ENCODE measurements at regions not wholly inside any gene's neighbourhood (a gene's known extent, or its start where the extent isn't known, plus 50 kb on each side); places are given as distances from the start of the nearest gene placed in this dataset.

- Histone ChIP-seq H3F3A (ENCODE audit: insufficient read depth, low read depth) (no peaks in the 10 kb centered on the region), H3K27me3 (ENCODE audit: insufficient read depth, low read depth) (no peaks in the 10 kb centered on the region), H3K9me3 (ENCODE audit: insufficient read depth, low read depth) (no peaks in the 10 kb centered on the region), H2AFZ (no peak overlapping the region), H3K4me1 (replicated peaks; ENCODE audit: insufficient read depth) (no peaks in the 10 kb centered on the region), H3K4me2 (no peak overlapping the region), H3K4me3 (no peak overlapping the region), H3K36me3 (ENCODE audit: low read depth) (no peaks in the 10 kb centered on the region), H4K20me1 (ENCODE audit: insufficient read depth) (no peaks in the 10 kb centered on the region), H3K9me2 (ENCODE audit: insufficient read depth) (peaks cover 4% of the 10 kb centered on the region; the same call in 1 of the 2 replicates), H3K27ac (no peak overlapping the region), H3K79me2 (ENCODE audit: low read depth) (no peaks in the 10 kb centered on the region)
- ChIA-PET POLR2A (ENCODE audit: unreplicated experiment) (no interaction called here), CTCF (interaction anchor here (0.6 to 1.2 kb wide), 2 partner anchors 23 to 233 kb away, joined by 3 to 4 read pairs; no protein-coding TSS in a partner anchor)
- no peak for DNase-seq
- no peak for TF ChIP-seq EZH2 (IDR thresholded peaks at IDR 0.05; ENCODE audit: low read depth)
- no peak for TF ChIP-seq CTCF (conservative IDR thresholded peaks at IDR 0.05)
- BruUV-seq (replicated peaks) = no TSS peak
- intact Hi-C loops (cut with micrococcal nuclease; ENCODE audit: unreplicated experiment) = no loop called here
These were observed 107.6 kb upstream of the MCHR2 start for GRCh38 chr6:100101644-100102043.

- H3K4me3 ChIP-seq = no peak overlapping the region
- no peaks in the 10 kb centered on the region for H3K36me3 ChIP-seq (ENCODE audit: low read depth)
- H3K9me3 ChIP-seq (ENCODE audit: insufficient read depth, low read depth) = no peaks in the 10 kb centered on the region
- no peaks in the 10 kb centered on the region for H3K4me1 ChIP-seq (replicated peaks; ENCODE audit: insufficient read depth)
- POLR2A ChIA-PET (ENCODE audit: unreplicated experiment) = no interaction called here
- H3K27ac ChIP-seq = no peak overlapping the region
- no peak for DNase-seq
- CTCF ChIA-PET = interaction anchor here (0.6 to 0.7 kb wide), 3 partner anchors 88 to 622 kb away, joined by 3 to 4 read pairs (median 3); no protein-coding TSS in a partner anchor
- no peak overlapping the region for H3K4me2 ChIP-seq
- H3K27me3 ChIP-seq (ENCODE audit: insufficient read depth, low read depth) = no peaks in the 10 kb centered on the region
- intact Hi-C loops (cut with micrococcal nuclease; ENCODE audit: unreplicated experiment) = no loop called here
- no peak for TF ChIP-seq EZH2 (IDR thresholded peaks at IDR 0.05; ENCODE audit: low read depth)
- no peak for TF ChIP-seq CTCF (conservative IDR thresholded peaks at IDR 0.05)
- no peaks in the 10 kb centered on the region for H3K79me2 ChIP-seq (ENCODE audit: low read depth)
- no peaks in the 10 kb centered on the region for H4K20me1 ChIP-seq (ENCODE audit: insufficient read depth)
- no TSS peak for BruUV-seq (replicated peaks)
- H3K9me2 ChIP-seq (ENCODE audit: insufficient read depth) = peaks cover 4% of the 10 kb centered on the region; the same call in 1 of the 2 replicates
- no peaks in the 10 kb centered on the region for H3F3A ChIP-seq (ENCODE audit: insufficient read depth, low read depth)
- no peak overlapping the region for H2AFZ ChIP-seq
These were observed 106.8 kb upstream of the MCHR2 start for GRCh38 chr6:100100776-100101175.

GRCh38 chr6:100099189-100100074 is 105.4 kb upstream of the MCHR2 start:
- H3K36me3 ChIP-seq (ENCODE audit: low read depth) = no peaks in the 10 kb centered on the region
- H3F3A ChIP-seq (ENCODE audit: insufficient read depth, low read depth) = no peaks in the 10 kb centered on the region
- no peaks in the 10 kb centered on the region for H3K79me2 ChIP-seq (ENCODE audit: low read depth)
- ChIA-PET CTCF (interaction anchor here (1.2 to 1.8 kb wide), 2 partner anchors 11 to 98 kb away, joined by 3 to 7 read pairs; no protein-coding TSS in a partner anchor), POLR2A (ENCODE audit: unreplicated experiment) (no interaction called here)
- H3K27ac ChIP-seq = no peak overlapping the region
- no peak overlapping the region for H3K4me3 ChIP-seq
- no TSS peak for BruUV-seq (replicated peaks)
- no peak for DNase-seq
- H3K27me3 ChIP-seq (ENCODE audit: insufficient read depth, low read depth) = no peaks in the 10 kb centered on the region
- intact Hi-C loops (cut with micrococcal nuclease; ENCODE audit: unreplicated experiment) = loop anchor here (1.0 kb wide), 2 partner anchors 97 to 231 kb away; no protein-coding TSS in a partner anchor
- H3K4me2 ChIP-seq = no peak overlapping the region
- H3K9me2 ChIP-seq (ENCODE audit: insufficient read depth) = peaks cover 4% of the 10 kb centered on the region; the same call in 1 of the 2 replicates
- no peaks in the 10 kb centered on the region for H3K9me3 ChIP-seq (ENCODE audit: insufficient read depth, low read depth)
- no peaks in the 10 kb centered on the region for H3K4me1 ChIP-seq (replicated peaks; ENCODE audit: insufficient read depth)
- no peaks in the 10 kb centered on the region for H4K20me1 ChIP-seq (ENCODE audit: insufficient read depth)
- no peak overlapping the region for H2AFZ ChIP-seq
- peak; percentile 80 for TF ChIP-seq CTCF (conservative IDR thresholded peaks at IDR 0.05)
- TF ChIP-seq EZH2 (IDR thresholded peaks at IDR 0.05; ENCODE audit: low read depth) = no peak
